ENCODE measurements at regions not wholly inside any gene's neighbourhood (a gene's known extent, or its start where the extent isn't known, plus 50 kb on each side); places are given as distances from the start of the nearest gene placed in this dataset.

DNA sequence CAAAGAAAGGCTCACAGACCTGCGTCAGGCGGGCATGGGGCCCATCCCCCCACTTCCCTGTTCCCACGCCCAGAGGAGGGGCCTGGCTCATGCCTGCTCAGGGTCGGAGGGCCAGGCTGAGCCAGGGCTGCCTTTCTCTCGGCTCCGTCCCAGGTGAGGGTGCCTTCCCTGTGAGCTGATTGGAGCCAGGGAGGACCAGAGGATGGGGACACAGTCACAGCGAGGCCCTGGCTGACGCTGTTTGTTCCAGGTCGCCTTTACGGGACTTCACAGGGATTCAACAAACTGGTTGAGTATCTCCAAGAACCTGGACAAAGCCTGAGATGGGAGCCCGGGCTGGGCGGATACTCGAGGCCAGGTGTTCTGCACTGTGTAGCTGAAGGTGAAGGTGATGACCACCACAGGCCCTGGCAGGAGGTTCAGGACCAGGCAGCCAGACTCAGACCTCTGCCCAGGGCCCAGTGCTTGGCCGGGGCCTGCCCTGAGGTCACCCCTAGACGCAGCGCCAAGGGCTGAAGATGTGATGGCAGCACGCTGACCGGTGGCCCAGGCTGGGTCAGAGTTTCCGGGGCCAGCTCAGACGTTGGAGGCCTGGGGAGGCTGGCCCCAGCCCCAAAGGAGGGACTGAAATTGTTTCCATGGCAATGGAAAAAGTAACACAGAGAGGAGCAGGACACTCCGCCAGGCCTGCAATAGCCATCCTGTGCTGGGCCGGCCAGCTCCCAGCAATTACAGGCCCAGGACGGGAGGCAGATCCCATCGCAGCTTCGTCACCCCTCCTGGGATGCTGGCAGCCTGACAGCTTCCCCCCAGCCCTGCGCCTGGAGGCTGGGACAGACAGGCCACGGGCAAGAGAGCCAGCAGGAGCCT is 65.3 kb upstream of the ADAMTS2 start:
- TF ChIP-seq MAX (IDR thresholded peaks at IDR 0.05) = no peak
- no peak for TF ChIP-seq CTCF (IDR thresholded peaks at IDR 0.05; ENCODE audit: low read depth, low read length, missing input control)
- no peak for TF ChIP-seq RAD21 (IDR thresholded peaks at IDR 0.05)

All from liver (tissue), 3 donors.